Mammary epithelial cell (primary cell): ENCODE measurements at regions not wholly inside any gene's neighbourhood (a gene's known extent, or its start where the extent isn't known, plus 50 kb on each side); places are given as distances from the start of the nearest gene placed in this dataset.

Source experiments
- EZH2 ChIP-seq: IDR thresholded peaks from 2 replicates; pipeline ENCODE4 v1.6.1; 2012; ENCODE audit warnings: low read length, inconsistent platforms, borderline replicate concordance
- TF ChIP-seq, protein P1 (sequence below), 2 donors: IDR thresholded peaks in 1 of 2; conservative IDR thresholded peaks in 1 of 2; 2 replicates each; pipeline ENCODE4 v1.5.1; 2011 to 2012; ENCODE audit warnings: inconsistent platforms in 2 of 2, low read length in 2 of 2, mild to moderate bottlenecking in 2 of 2, control low read depth in 1 of 2, low read depth in 1 of 2; ENCODE audit not compliant: insufficient read depth in 1 of 2; ENCODE audit errors: extremely low read depth in 1 of 2

DNA sequence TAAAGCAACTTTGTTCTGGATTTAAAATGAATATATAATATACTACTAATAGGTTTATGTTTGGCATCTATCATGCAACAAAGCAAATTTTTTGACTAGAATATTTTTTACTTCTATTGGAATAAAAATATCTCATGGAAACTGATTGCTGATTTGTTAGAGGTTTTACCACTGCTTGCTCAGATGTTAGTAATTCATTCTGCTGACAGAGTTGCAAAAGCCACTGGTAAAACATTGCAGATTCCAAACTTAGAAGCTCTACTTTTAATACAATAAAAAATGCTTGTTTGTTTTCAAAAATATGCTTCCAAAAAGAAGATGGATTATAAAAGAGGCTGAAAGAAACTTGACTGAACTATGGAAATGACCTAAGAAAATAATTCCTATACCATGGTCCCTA is 795.2 kb downstream of the PCDH18 start:
- TF ChIP-seq, protein P1, sequence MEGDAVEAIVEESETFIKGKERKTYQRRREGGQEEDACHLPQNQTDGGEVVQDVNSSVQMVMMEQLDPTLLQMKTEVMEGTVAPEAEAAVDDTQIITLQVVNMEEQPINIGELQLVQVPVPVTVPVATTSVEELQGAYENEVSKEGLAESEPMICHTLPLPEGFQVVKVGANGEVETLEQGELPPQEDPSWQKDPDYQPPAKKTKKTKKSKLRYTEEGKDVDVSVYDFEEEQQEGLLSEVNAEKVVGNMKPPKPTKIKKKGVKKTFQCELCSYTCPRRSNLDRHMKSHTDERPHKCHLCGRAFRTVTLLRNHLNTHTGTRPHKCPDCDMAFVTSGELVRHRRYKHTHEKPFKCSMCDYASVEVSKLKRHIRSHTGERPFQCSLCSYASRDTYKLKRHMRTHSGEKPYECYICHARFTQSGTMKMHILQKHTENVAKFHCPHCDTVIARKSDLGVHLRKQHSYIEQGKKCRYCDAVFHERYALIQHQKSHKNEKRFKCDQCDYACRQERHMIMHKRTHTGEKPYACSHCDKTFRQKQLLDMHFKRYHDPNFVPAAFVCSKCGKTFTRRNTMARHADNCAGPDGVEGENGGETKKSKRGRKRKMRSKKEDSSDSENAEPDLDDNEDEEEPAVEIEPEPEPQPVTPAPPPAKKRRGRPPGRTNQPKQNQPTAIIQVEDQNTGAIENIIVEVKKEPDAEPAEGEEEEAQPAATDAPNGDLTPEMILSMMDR (conservative IDR thresholded peaks at IDR 0.05 in 1 of 2, IDR thresholded peaks at IDR 0.05 in 1 of 2; ENCODE audit: extremely low read depth in 1 of 2, insufficient read depth in 1 of 2, low read depth in 1 of 2, low read length in 2 of 2): no peak
- TF ChIP-seq EZH2: no peak
